ENCODE measurements at regions not wholly inside any gene's neighbourhood (a gene's known extent, or its start where the extent isn't known, plus 50 kb on each side); places are given as distances from the start of the nearest gene placed in this dataset.

DNA sequence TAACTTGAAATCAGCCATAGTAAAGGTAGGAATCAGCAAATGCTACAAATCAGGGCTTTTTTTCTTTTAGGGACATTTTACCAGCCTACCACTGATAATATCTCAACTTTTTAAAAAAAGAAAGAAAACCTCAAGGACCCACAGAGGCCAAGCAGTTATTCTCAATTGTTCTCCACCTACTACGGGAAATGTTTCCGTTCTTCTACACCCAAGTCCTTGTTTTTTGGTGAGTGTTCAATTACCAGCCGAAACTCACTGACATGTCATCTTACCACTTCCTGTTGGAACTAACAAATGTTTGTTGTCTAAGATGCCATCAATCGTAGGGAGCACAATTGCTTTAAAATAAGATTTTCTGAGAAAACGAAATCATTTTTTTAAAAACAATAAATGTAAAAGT is 50.2 kb upstream of the CDK1 start:
- TF ChIP-seq, protein P1, sequence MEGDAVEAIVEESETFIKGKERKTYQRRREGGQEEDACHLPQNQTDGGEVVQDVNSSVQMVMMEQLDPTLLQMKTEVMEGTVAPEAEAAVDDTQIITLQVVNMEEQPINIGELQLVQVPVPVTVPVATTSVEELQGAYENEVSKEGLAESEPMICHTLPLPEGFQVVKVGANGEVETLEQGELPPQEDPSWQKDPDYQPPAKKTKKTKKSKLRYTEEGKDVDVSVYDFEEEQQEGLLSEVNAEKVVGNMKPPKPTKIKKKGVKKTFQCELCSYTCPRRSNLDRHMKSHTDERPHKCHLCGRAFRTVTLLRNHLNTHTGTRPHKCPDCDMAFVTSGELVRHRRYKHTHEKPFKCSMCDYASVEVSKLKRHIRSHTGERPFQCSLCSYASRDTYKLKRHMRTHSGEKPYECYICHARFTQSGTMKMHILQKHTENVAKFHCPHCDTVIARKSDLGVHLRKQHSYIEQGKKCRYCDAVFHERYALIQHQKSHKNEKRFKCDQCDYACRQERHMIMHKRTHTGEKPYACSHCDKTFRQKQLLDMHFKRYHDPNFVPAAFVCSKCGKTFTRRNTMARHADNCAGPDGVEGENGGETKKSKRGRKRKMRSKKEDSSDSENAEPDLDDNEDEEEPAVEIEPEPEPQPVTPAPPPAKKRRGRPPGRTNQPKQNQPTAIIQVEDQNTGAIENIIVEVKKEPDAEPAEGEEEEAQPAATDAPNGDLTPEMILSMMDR (IDR thresholded peaks at IDR 0.05; ENCODE audit: low read length, missing control alignments): no peak
- DNase-seq (ENCODE audit: low read depth): no peak
- H3K4me3 ChIP-seq (replicated peaks; ENCODE audit: low read depth, low read length): no peak overlapping the region

DNA sequence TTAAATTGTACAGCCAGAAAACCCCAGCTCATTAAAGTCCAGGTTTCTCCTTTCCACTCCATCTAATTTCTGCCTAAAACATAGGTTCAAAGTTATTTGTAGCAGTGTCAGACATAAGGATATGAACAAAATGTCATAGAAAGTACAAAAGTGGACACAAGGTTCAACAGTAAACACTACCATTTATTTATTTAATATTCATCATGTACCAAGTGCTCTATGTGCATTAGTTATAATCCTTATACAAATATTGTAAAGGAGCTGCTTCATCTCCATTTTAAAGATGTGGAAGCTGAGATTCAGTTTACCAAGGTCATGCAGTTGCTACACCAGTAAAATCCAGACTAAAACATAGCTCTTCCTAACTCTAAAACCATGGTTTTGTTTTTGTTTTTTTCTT is 52.0 kb upstream of the CDK1 start:
- H3K4me3 ChIP-seq (replicated peaks; ENCODE audit: low read depth, low read length): no peak overlapping the region
- no peak for DNase-seq (ENCODE audit: low read depth)
- TF ChIP-seq, protein P1 (IDR thresholded peaks at IDR 0.05; ENCODE audit: low read length, missing control alignments): no peak

DNA sequence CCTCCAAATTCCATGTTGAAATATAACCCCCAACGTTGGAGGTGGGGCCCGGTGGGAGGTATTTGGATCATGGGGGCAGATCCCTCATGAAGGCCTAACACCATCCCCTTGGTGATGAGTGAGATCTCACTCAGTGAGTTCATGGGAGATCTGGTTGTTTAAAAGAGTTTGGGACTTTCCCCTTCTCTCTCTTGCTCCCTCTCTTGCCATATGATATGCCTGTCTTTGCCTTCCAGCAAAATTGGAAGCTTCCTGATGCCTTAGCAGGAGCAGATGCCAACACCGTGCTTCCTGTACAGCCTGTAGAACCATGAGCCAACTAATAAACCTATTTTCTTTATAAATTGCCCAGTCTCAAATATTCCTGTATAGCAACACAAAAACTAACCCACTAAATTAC is 55.7 kb upstream of the CDK1 start:
- no peak overlapping the region for H3K4me3 ChIP-seq (replicated peaks; ENCODE audit: low read depth, low read length)
- no peak for DNase-seq (ENCODE audit: low read depth)
- TF ChIP-seq, protein P1 (IDR thresholded peaks at IDR 0.05; ENCODE audit: low read length, missing control alignments): no peak

DNA sequence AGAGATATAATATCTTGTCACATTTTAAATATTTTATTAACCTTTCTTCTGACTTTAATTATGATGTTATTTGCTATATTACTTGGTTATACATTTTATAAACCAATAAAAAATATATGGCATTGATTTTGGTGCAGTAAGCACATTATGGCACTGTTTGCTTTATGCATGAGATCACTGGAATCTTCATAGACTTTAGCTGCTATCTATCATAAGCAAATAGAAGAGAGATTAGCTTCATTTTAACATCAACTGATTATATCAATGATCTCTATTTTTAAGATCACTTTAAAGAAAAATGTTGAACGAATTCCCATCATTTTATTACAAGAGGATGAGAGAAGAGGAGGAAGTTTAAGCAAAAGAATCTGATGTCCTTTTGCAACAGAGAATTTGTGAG is 58.6 kb upstream of the CDK1 start:
- H3K4me3 ChIP-seq (replicated peaks; ENCODE audit: low read depth, low read length): no peak overlapping the region
- TF ChIP-seq, protein P1 (IDR thresholded peaks at IDR 0.05; ENCODE audit: low read length, missing control alignments): no peak

DNA sequence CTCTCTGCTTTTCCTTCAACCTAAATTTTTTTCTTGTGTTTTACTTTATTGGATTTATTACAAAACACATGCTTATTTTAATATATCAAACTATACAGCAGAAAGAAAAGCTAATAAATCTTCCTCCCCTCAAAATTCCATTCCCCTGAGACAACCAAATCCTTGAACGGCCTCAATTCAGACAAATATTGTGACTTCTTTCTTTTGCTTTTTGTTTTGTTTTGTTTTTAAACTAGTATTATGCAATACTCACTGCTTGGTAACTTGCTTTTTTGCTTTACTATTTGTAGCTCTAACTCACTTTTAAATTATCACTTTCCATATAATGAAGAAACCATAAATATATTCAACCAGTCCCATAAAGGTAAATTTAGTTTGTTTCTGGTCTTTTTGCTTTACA is 59.4 kb upstream of the CDK1 start:
- DNase-seq (ENCODE audit: low read depth): peak; percentile 43
- TF ChIP-seq, protein P1 (IDR thresholded peaks at IDR 0.05; ENCODE audit: low read length, missing control alignments): no peak
- H3K4me3 ChIP-seq (replicated peaks; ENCODE audit: low read depth, low read length): no peak overlapping the region

More for the DNA sequence above, 58.6 kb upstream of the CDK1 start:
- DNase-seq (ENCODE audit: low read depth): no peak

DNA sequence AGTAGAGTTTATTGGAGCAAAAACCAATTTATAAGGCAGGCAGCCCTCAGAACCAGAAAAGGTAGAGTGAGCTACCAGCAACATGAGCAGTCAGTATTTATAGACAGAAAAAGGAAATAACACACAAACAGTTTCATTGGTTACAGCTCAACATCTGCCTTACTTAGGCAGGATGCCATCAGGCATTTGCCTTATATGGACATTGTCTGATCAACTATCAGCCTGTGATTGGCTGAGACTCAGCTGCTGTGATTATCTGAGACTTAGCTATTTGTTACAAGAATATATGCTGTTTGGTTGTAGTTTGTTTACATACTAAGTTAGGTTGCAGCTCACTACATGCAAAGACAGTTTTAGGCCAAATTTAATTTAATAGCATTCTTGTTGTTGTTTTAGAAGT is 60.4 kb upstream of the CDK1 start:
- DNase-seq (ENCODE audit: low read depth): no peak
- no peak overlapping the region for H3K4me3 ChIP-seq (replicated peaks; ENCODE audit: low read depth, low read length)

DNA sequence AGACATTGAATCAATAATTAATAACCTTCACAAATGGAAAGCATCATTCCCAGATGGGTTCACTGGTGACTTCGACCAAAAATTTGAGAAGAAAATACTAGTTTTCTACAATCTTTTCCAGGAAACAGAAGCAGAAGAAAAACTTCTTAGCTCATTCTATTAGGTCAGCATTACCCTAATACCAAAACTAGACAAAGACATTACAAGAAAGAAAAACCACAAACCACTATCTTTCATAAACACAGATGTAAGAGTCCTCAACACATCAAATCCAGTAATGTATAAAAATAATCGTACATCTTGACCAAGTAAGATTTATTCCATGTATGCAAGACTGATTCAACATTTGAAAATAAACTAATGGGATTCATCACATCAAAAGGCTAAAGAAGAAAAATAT is 64.0 kb upstream of the CDK1 start:
- TF ChIP-seq, protein P1 (IDR thresholded peaks at IDR 0.05; ENCODE audit: low read length, missing control alignments): no peak
- no peak for DNase-seq (ENCODE audit: low read depth)
- no peak overlapping the region for H3K4me3 ChIP-seq (replicated peaks; ENCODE audit: low read depth, low read length)

More for the DNA sequence above, 60.4 kb upstream of the CDK1 start:
- TF ChIP-seq, protein P1 (IDR thresholded peaks at IDR 0.05; ENCODE audit: low read length, missing control alignments): no peak

Data from fibroblast of pulmonary artery (primary cell).